K562 (cell line): ENCODE measurements at regions not wholly inside any gene's neighbourhood (a gene's known extent, or its start where the extent isn't known, plus 50 kb on each side); places are given as distances from the start of the nearest gene placed in this dataset.

Source experiments
- ATAC-seq: fragments of 200-7000 bp; cut with Tn5 transposase; 3 replicates; pipeline ENCODE4 v1.9.1; 2020; ENCODE audit warnings: moderate library complexity
- BruUV-seq: library from RNA; stranded (reverse); fragments of 400-500 nt; replicated peaks from 2 replicates; lab custom pipeline; 2021; lab: Mats Ljungman, UMichigan
- CTCF ChIA-PET: fragments of 300-600 bp; formaldehyde crosslinking; extraction: SDS; loops from one replicate; lab custom pipeline; 2021; ENCODE audit warnings: low intra/inter-chr PET ratio; lab: Yijun Ruan, JAX
- POLR2A ChIA-PET: fragments of 300-600, 350-650 bp; sonication (Branson Sonifier 250); formaldehyde crosslinking; extraction: SDS; loops from one replicate; lab custom pipeline; 2021; ENCODE audit warnings: antibody characterized with exemption, inconsistent platforms; lab: Yijun Ruan, JAX
- DNase-seq, 4 experiments: peaks; one replicate each; pipeline versions ENCODE4 v3.0.0 to v3.0.0-alpha.2; 2011 to 2018; ENCODE audit warnings: low spot score in 3 of 4, mixed read lengths in 3 of 4; ENCODE audit errors: extremely low read depth in 1 of 4
- FAIRE-seq: peaks from 2 replicates; lab custom pipeline; 2011; peaks lifted over from hg19 to GRCh38; lab: Jason Lieb, UNC
- H2AFZ ChIP-seq: 2 replicates; pipeline ENCODE4 v1.6.0; 2011; ENCODE audit warnings: low read depth, low read length, control low read depth, inconsistent platforms
- H3K27ac ChIP-seq: fragments of 200-600 bp; 3 replicates; pipeline ENCODE4 v1.8.0; 2011; ENCODE audit warnings: low read depth, mild to moderate bottlenecking, control low read depth, inconsistent platforms, low read length, moderate library complexity, mixed read lengths; ENCODE audit errors: extremely low read depth
- H3K27me3 ChIP-seq, 2 experiments: fragments of 300-600 bp in 1 of 2; 2 replicates in 1 of 2; 3 replicates in 1 of 2; pipeline versions ENCODE4 v1.6.0 to v1.8.0; 2011; ENCODE audit warnings: inconsistent platforms in 2 of 2, low read length in 2 of 2, mild to moderate bottlenecking in 1 of 2, mixed read lengths in 1 of 2, moderate library complexity in 1 of 2; ENCODE audit not compliant: control insufficient read depth in 2 of 2, insufficient read depth in 2 of 2
- H3K36me3 ChIP-seq: fragments of 300-600 bp; 3 replicates; pipeline ENCODE4 v1.8.0; 2011; ENCODE audit warnings: mild to moderate bottlenecking, low read length, inconsistent platforms; ENCODE audit not compliant: control insufficient read depth, insufficient read depth
- H3K4me1 ChIP-seq, 2 experiments: fragments of 200-600 bp in 1 of 2; replicated peaks in 1 of 2; 2 replicates in 1 of 2; 3 replicates in 1 of 2; pipeline versions ENCODE4 v1.5.1 to v1.8.0; 2011; ENCODE audit warnings: inconsistent platforms in 2 of 2, low read length in 2 of 2, mild to moderate bottlenecking in 1 of 2, mixed read lengths in 1 of 2, moderate library complexity in 1 of 2; ENCODE audit not compliant: control insufficient read depth in 2 of 2, insufficient read depth in 2 of 2
- H3K4me2 ChIP-seq: 2 replicates; pipeline ENCODE4 v1.6.1; 2011; ENCODE audit warnings: low read length, control low read depth, inconsistent platforms, mixed read lengths; ENCODE audit not compliant: insufficient read depth
- H3K4me3 ChIP-seq: fragments of 200-600 bp; sonication (generic), shearing (Covaris generic); 2 replicates; pipeline ENCODE4 v1.5.1; 2016; ENCODE audit warnings: control low read depth, inconsistent platforms
- H3K79me2 ChIP-seq: fragments of 200-600 bp; 3 replicates; pipeline ENCODE4 v1.8.0; 2011; ENCODE audit warnings: low read length, inconsistent platforms; ENCODE audit not compliant: control insufficient read depth, insufficient read depth
- H3K9ac ChIP-seq, 2 experiments: 2 replicates each; pipeline versions ENCODE4 v1.6.0 to v1.6.1; 2011; ENCODE audit warnings: low read depth in 2 of 2, low read length in 2 of 2, control low read depth in 1 of 2, inconsistent platforms in 1 of 2, mild to moderate bottlenecking in 1 of 2, mixed read lengths in 1 of 2; ENCODE audit not compliant: insufficient read depth in 1 of 2
- H3K9me1 ChIP-seq: one replicate; pipeline ENCODE4 v1.6.0; 2011; ENCODE audit warnings: inconsistent platforms, mild to moderate bottlenecking, low read length, moderate library complexity; ENCODE audit not compliant: control insufficient read depth, insufficient read depth
- H3K9me3 ChIP-seq: replicated peaks from 2 replicates; pipeline ENCODE4 v1.5.1; 2011; ENCODE audit warnings: low read depth, low read length, inconsistent platforms; ENCODE audit not compliant: control insufficient read depth, insufficient read depth
- H4K20me1 ChIP-seq: replicated peaks from 2 replicates; pipeline ENCODE4 v1.6.1; 2011; ENCODE audit warnings: low read length, inconsistent platforms, mixed read lengths; ENCODE audit not compliant: control insufficient read depth, insufficient read depth
- BCOR ChIP-seq: fragments of 450-650 bp; IDR thresholded peaks from 2 replicates; pipeline ENCODE4 v1.6.1; 2016
- ILK ChIP-seq: fragments of 450-650 bp; IDR thresholded peaks from 2 replicates; pipeline ENCODE4 v1.6.1; 2016; ENCODE audit warnings: missing genetic modification characterization, low read depth, mild to moderate bottlenecking, missing compliant biosample characterization, moderate library complexity, borderline replicate concordance
- JUN ChIP-seq, 2 experiments: sonication (generic) in 1 of 2; formaldehyde crosslinking in 1 of 2; IDR thresholded peaks; 2 replicates each; pipeline versions ENCODE4 v1.6.1 to v1.8.0; 2012 to 2022; ENCODE audit warnings: borderline replicate concordance in 2 of 2, mild to moderate bottlenecking in 2 of 2, improper control_type of control experiment in 1 of 2, low read depth in 1 of 2, low read length in 1 of 2, missing genetic modification reagents in 1 of 2
- KLF6 ChIP-seq: fragments of 250-450 bp; sonication (Bioruptor Pico); IDR thresholded peaks from 2 replicates; pipeline ENCODE4 v1.4.0; 2020; ENCODE audit warnings: mild to moderate bottlenecking, moderate library complexity, borderline replicate concordance
- MAFF ChIP-seq: IDR thresholded peaks from 2 replicates; pipeline ENCODE4 v1.6.1; 2012; ENCODE audit warnings: low read length, improper control_type of control experiment
- NFIC ChIP-seq: fragments of 450-650 bp; IDR thresholded peaks from 2 replicates; pipeline ENCODE4 v1.6.1; 2017; ENCODE audit warnings: mild to moderate bottlenecking, inconsistent platforms
- NR2F6 ChIP-seq: fragments of 450-650 bp; formaldehyde crosslinking; IDR thresholded peaks from 2 replicates; pipeline ENCODE4 v1.4.0; 2020; ENCODE audit warnings: mild to moderate bottlenecking
- RBM14 ChIP-seq: fragments of 200-400 bp; formaldehyde crosslinking; IDR thresholded peaks from 2 replicates; pipeline ENCODE4 v1.6.1; 2018; ENCODE audit warnings: low read depth, mild to moderate bottlenecking, low read length, moderate library complexity, borderline replicate concordance; ENCODE audit not compliant: insufficient read depth
- RFX5 ChIP-seq: IDR thresholded peaks from 2 replicates; pipeline ENCODE4 v1.6.1; 2011; ENCODE audit warnings: low read depth, mild to moderate bottlenecking, improper control_type of control experiment, low read length
- SRSF1 ChIP-seq: fragments of 200-400 bp; formaldehyde crosslinking; IDR thresholded peaks from 2 replicates; pipeline ENCODE4 v1.6.1; 2017; ENCODE audit warnings: mild to moderate bottlenecking, low read depth, low read length, moderate library complexity
- SRSF3 ChIP-seq: fragments of 200-400 bp; formaldehyde crosslinking; IDR thresholded peaks from 2 replicates; pipeline ENCODE4 v1.6.1; 2016; ENCODE audit warnings: mild to moderate bottlenecking, low read length, moderate library complexity; ENCODE audit not compliant: insufficient read depth
- TCFL5 ChIP-seq: fragments of 250-450 bp; sonication (Bioruptor Pico); conservative IDR thresholded peaks from 2 replicates; pipeline ENCODE4 v1.6.1; 2021; ENCODE audit warnings: mild to moderate bottlenecking, moderate library complexity, matching md5 sums
- ZC3H11A ChIP-seq: IDR thresholded peaks from 2 replicates; pipeline ENCODE4 v1.6.1; 2012; ENCODE audit warnings: low read depth, low read length, improper control_type of control experiment
- ZKSCAN8 ChIP-seq: fragments of 200-800 bp; sonication (Bioruptor generic); IDR thresholded peaks from 2 replicates; pipeline ENCODE4 v1.6.1; 2016; ENCODE audit warnings: missing genetic modification characterization, missing compliant biosample characterization
- ZNF586 ChIP-seq: fragments of 450-650 bp; formaldehyde crosslinking; conservative IDR thresholded peaks from 2 replicates; pipeline ENCODE4 v1.4.0; 2020; ENCODE audit warnings: mild to moderate bottlenecking, moderate library complexity
- ZNF699 ChIP-seq: fragments of 250-450 bp; sonication (Bioruptor Pico); IDR thresholded peaks from 2 replicates; pipeline ENCODE4 v1.8.0; 2021; ENCODE audit warnings: mild to moderate bottlenecking, moderate library complexity; ENCODE audit not compliant: insufficient replicate concordance
- ZNF785 ChIP-seq: fragments of 250-450 bp; sonication (Bioruptor Pico); IDR thresholded peaks from 2 replicates; pipeline ENCODE4 v1.4.0; 2020; ENCODE audit warnings: mild to moderate bottlenecking
- WGBS: fragments of 100-300 bp; shearing (Covaris generic); methylation state at CpG from one replicate; pipeline ENCODE4 v1.1.6; 2016; ENCODE audit warnings: low coverage, mixed read lengths; ENCODE audit not compliant: insufficient coverage; ENCODE audit errors: missing lambda C conversion rate; 5-methylcytosine and 5-hydroxymethylcytosine counted together
- in situ Hi-C: fragments of 300-500 bp; cut with MboI; formaldehyde crosslinking; loops from 4 replicates; pipeline ENCODE4 v1.15.0; 2018; ENCODE audit warnings: inconsistent platforms, mixed read lengths
- intact Hi-C: fragments of 100-400 bp; cut with micrococcal nuclease; formaldehyde crosslinking; loops from 2 replicates; pipeline ENCODE4 v1.14.2; 2022
- TF ChIP-seq, protein P1 (sequence below): fragments of 450-650 bp; IDR thresholded peaks from 2 replicates; pipeline ENCODE4 v1.6.1; 2017; ENCODE audit warnings: mild to moderate bottlenecking, moderate library complexity
- TF ChIP-seq, protein P2 (sequence below): fragments of 450-650 bp; IDR thresholded peaks from 2 replicates; pipeline ENCODE4 v1.6.1; 2014; ENCODE audit warnings: low read depth, mild to moderate bottlenecking, moderate library complexity, borderline replicate concordance

GRCh38 chr5:175252234-175252805 lies 191.7 kb downstream of the DRD1 start:
- DNase-seq (no peak), ATAC-seq (no peak), FAIRE-seq (no peak)
- 0% methylated on average over 4 of the region's 4 CpGs for WGBS
- Histone ChIP-seq H3K27ac (no peak overlapping the region), H3K79me2 (no peaks in the 10 kb centered on the region), H3K4me2 (no peak overlapping the region), H3K9ac (no peak overlapping the region), H3K4me1 (no peaks in the 10 kb centered on the region), H3K4me3 (no peak overlapping the region), H3K9me1 (no peaks in the 10 kb centered on the region), H3K27me3 (peaks cover 0 to 4% of the 10 kb centered on the region in 2 experiments; a peak in 1 of 5 replicates), H4K20me1 (peaks cover 5% of the 10 kb centered on the region; the same call in 1 of the 2 replicates), H3K9me3 (no peaks in the 10 kb centered on the region), H2AFZ (no peak overlapping the region), H3K36me3 (no peaks in the 10 kb centered on the region)
- CTCF ChIA-PET: no interaction called here
- intact Hi-C loops (no loop called here), in situ Hi-C loops (no loop called here)
- POLR2A ChIA-PET: no interaction called here
- TF ChIP-seq ILK (tag): no peak
- no peak for TF ChIP-seq BCOR
- no peak for TF ChIP-seq JUN (IDR thresholded peaks at IDR 0.05; ENCODE audit: borderline replicate concordance, low read depth, low read length)
- TF ChIP-seq JUN (CRISPR knock-in tag; IDR thresholded peaks at IDR 0.05; ENCODE audit: borderline replicate concordance): no peak
- TF ChIP-seq, protein P1, sequence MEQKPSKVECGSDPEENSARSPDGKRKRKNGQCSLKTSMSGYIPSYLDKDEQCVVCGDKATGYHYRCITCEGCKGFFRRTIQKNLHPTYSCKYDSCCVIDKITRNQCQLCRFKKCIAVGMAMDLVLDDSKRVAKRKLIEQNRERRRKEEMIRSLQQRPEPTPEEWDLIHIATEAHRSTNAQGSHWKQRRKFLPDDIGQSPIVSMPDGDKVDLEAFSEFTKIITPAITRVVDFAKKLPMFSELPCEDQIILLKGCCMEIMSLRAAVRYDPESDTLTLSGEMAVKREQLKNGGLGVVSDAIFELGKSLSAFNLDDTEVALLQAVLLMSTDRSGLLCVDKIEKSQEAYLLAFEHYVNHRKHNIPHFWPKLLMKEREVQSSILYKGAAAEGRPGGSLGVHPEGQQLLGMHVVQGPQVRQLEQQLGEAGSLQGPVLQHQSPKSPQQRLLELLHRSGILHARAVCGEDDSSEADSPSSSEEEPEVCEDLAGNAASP: no peak
- no peak for TF ChIP-seq ZNF586
- TF ChIP-seq NFIC: no peak
- TF ChIP-seq RBM14: no peak
- TF ChIP-seq KLF6 (CRISPR knock-in tag): no peak
- TF ChIP-seq SRSF3: no peak
- no peak for TF ChIP-seq ZKSCAN8 (CRISPR knock-in tag)
- no peak for TF ChIP-seq SRSF1
- TF ChIP-seq RFX5: no peak
- no peak for TF ChIP-seq NR2F6 (CRISPR knock-in tag)
- TF ChIP-seq ZNF699 (CRISPR knock-in tag): no peak
- no peak for TF ChIP-seq ZNF785 (CRISPR knock-in tag)
- TF ChIP-seq, protein P2, sequence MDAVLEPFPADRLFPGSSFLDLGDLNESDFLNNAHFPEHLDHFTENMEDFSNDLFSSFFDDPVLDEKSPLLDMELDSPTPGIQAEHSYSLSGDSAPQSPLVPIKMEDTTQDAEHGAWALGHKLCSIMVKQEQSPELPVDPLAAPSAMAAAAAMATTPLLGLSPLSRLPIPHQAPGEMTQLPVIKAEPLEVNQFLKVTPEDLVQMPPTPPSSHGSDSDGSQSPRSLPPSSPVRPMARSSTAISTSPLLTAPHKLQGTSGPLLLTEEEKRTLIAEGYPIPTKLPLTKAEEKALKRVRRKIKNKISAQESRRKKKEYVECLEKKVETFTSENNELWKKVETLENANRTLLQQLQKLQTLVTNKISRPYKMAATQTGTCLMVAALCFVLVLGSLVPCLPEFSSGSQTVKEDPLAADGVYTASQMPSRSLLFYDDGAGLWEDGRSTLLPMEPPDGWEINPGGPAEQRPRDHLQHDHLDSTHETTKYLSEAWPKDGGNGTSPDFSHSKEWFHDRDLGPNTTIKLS: no peak
- TF ChIP-seq ZC3H11A: no peak
- no peak for TF ChIP-seq TCFL5 (CRISPR knock-in tag)
- no peak for TF ChIP-seq MAFF
- BruUV-seq: no TSS peak
